ENCODE measurements at regions not wholly inside any gene's neighbourhood (a gene's known extent, or its start where the extent isn't known, plus 50 kb on each side); places are given as distances from the start of the nearest gene placed in this dataset.

- ChIA-PET CTCF (interaction anchor here (0.7 kb wide), 1 partner anchor 170 kb away, joined by 3 read pairs; no protein-coding TSS in a partner anchor), POLR2A (no interaction called here), SMC1A (ENCODE audit: uncharacterized antibody, unreplicated experiment) (no interaction called here), RAD21 (ENCODE audit: unreplicated experiment) (no interaction called here)
- 0 out of 2 replicates have a peak, but pooled peaks cover under 1% of the 10 kb centered on the region for H3K4me1 ChIP-seq (ENCODE audit: control insufficient read depth, insufficient read depth, low read length)
- no peaks in the 10 kb centered on the region for H3K79me2 ChIP-seq (ENCODE audit: control insufficient read depth, insufficient read depth, low read length)
- FAIRE-seq (no peak), DNase-seq (ENCODE audit: low read depth, low spot score) (no peak), ATAC-seq (no peak)
- H2AFZ ChIP-seq (ENCODE audit: control insufficient read depth, low read depth, low read length) = no peak overlapping the region
- H3K27me3 ChIP-seq (replicated peaks in 1 of 2; ENCODE audit: control insufficient read depth in 2 of 2, insufficient read depth in 2 of 2, low read length in 1 of 2) = no peaks in the 10 kb centered on the region
- TF ChIP-seq MYB (IDR thresholded peaks at IDR 0.05; ENCODE audit: borderline replicate concordance, low read depth, low read length) = no peak
- TF ChIP-seq BCL3 (IDR thresholded peaks at IDR 0.05; ENCODE audit: borderline replicate concordance, insufficient read depth, low read depth, low read length, poor library complexity, severe bottlenecking) = no peak
- no peak for TF ChIP-seq IRF3 (IDR thresholded peaks at IDR 0.05)
- TF ChIP-seq SPI1 (IDR thresholded peaks at IDR 0.05; ENCODE audit: borderline replicate concordance, insufficient read depth, low read depth, low read length) = no peak
- no peak for TF ChIP-seq HCFC1 (IDR thresholded peaks at IDR 0.05; ENCODE audit: low read length)
- TF ChIP-seq ATF3 (IDR thresholded peaks at IDR 0.05; ENCODE audit: borderline replicate concordance, extremely low read depth, low read depth, low read length) = no peak
- no peak for TF ChIP-seq ATF7 (IDR thresholded peaks at IDR 0.05; ENCODE audit: low read depth)
- no peak for TF ChIP-seq JUNB (IDR thresholded peaks at IDR 0.05)
- TF ChIP-seq ZNF687 (IDR thresholded peaks at IDR 0.05) = no peak
- TF ChIP-seq NR2C1 (IDR thresholded peaks at IDR 0.05) = no peak
- TF ChIP-seq RB1 (IDR thresholded peaks at IDR 0.05; ENCODE audit: borderline replicate concordance) = no peak
- no peak for TF ChIP-seq YBX1 (IDR thresholded peaks at IDR 0.05)
- H3K36me3 ChIP-seq (ENCODE audit: control insufficient read depth in 2 of 2, insufficient read depth in 2 of 2, low read length in 1 of 2) = no peaks in the 10 kb centered on the region
- no TSS peak for BruUV-seq (replicated peaks)
- intact Hi-C loops (cut with micrococcal nuclease; ENCODE audit: unreplicated experiment) (no loop called here), in situ Hi-C loops (cut with MboI) (no loop called here)
- no peak overlapping the region for H3K27ac ChIP-seq (ENCODE audit: control insufficient read depth, insufficient read depth)
- no peak overlapping the region for H3K4me3 ChIP-seq
- H3K9ac ChIP-seq (ENCODE audit: control insufficient read depth, insufficient read depth, low read length) = no peak overlapping the region
- 30% methylated on average over 10 of the region's 10 CpGs for WGBS (ENCODE audit: insufficient coverage, insufficient replicate concordance, low lambda C conversion rate, missing lambda C conversion rate)
- no peaks in the 10 kb centered on the region for H4K20me1 ChIP-seq (ENCODE audit: control insufficient read depth, insufficient read depth)
- H3K9me3 ChIP-seq (replicated peaks; ENCODE audit: control insufficient read depth, insufficient read depth, low read length) = no peaks in the 10 kb centered on the region
- no peak overlapping the region for H3K4me2 ChIP-seq (ENCODE audit: control insufficient read depth, insufficient read depth)
Observed at GRCh38 chr9:88782931-88783710, 208.1 kb upstream of the S1PR3 start.
